GM18507 (cell line): ENCODE measurements at regions not wholly inside any gene's neighbourhood (a gene's known extent, or its start where the extent isn't known, plus 50 kb on each side); places are given as distances from the start of the nearest gene placed in this dataset.

Experiments
- DNase-seq: peaks from one replicate; pipeline ENCODE4 v3.0.0; 2011; ENCODE audit warnings: low read depth; ENCODE audit not compliant: insufficient read length; ENCODE audit errors: extremely low spot score
- FAIRE-seq: peaks from 2 replicates; lab custom pipeline; 2011; peaks lifted over from hg19 to GRCh38; lab: Jason Lieb, UNC

DNA sequence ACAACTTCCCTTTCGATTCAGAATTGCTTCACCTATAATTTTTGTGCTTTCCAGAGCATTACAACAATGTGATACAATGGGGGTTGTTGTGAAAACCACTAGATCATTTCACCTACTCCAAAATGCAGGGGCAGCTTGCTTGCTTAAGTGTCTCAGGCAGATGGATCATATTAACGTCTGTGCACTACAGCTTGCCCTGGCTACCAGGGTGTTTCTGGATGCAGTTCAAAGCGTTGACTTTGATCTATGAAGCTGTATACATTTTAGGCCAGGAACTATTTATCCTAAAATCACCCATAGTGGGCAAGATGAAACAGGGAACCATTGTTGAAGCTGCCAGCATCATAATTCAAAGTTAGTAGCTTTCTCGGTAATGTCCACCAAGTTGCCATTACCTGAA is 339.5 kb upstream of the HSF2 start:
- FAIRE-seq, result no peak
- no peak for DNase-seq

DNA sequence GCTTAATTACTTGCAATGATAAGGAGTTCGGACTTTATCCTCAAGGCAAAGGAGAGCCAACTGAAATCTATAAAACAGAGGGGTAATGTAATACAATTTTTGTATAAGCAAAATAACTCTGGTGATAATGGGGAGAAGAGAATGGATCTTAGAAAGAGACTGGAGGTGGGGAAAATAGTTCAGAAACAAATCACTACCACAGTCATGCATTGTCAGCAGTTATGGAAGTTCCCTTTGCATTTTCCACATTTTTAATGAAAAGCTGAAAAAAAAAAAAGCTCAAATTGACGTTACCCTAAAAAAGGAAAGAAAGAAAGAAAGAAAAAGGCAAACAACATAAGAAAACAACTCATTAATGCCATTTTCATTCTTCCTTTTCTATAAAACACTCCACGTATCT is 337.6 kb upstream of the HSF2 start:
- DNase-seq (no peak), FAIRE-seq (no peak)

DNA sequence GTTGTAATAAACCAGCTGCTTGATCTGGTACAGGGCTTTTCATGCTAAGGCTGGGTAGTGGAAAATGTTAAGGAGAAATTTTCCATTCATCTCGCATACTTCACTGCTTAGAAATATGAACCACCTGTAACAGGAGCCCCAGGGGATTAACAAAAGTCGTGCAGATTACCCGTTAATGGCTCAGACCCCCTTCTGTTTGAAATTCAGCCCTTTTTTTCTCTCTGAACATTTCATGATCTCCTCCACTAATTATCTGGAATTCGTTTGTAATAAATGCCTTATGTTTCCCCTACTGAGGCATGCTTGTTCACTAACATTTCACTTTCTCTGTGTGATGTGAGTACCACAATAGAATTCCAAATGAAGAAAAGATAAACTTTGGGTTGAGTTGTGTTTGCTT is 336.4 kb upstream of the HSF2 start:
- no peak for DNase-seq
- no peak for FAIRE-seq

DNA sequence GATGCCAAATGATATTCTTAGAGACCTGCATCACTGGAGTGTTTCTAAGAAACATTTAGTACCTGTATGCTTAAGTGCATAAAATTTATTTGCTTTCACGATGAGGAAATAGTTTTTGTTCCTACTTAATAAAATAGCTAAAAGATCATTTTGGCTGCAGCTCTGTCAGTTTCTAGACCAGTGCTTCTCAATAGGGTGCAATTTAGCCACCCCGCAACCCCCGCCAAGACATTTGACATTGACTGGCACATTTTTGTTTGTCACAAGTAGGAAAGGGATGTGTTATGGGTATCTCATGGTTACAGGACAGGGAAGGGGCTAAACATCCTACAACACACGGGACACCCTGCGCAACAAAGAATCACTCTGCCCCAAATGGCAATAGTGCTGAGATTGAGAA is 335.7 kb upstream of the HSF2 start:
- no peak for FAIRE-seq

DNA sequence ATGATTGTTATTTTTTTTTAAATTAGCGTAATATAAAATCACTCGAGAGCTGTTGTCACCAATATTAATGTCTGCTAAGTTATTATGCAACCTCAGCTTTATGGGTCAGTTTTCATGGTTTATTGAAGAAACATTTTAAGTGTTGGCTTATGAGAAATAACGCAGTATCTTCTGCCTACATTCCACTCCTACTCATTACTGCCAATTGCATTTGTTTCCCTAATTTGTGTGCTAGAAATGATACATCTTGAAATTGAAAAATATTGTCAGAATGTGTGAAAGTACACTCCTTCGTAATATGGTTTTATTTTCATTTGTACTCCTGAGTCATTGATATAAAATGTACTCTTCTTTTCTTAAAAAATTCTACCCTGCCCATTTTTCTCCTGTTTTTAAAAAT is 333.3 kb upstream of the HSF2 start:
- FAIRE-seq (no peak), DNase-seq (no peak)

More for the DNA sequence above, 335.7 kb upstream of the HSF2 start:
- DNase-seq, result no peak

DNA sequence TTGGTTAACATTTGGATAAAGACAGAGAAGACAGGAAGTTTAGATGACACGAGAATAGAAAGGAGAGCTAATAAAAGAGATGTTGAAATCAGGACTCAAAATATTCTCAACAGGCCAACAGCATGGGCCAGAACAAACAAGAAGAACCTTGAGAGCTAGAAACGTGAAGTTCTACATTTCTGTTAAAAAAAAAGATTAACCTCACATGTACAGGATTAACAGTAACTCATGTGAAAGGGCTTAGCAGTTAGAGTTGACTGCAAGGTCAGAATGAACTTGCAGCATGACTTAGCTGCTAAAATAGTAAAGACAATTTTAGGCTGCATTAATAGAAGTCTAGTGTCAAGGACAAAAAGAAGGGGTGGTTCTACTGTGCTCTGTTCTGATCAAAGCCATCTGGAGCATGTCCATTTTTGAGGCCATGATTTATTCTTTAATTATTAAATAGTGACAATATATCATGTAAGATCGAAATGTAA is 331.1 kb upstream of the HSF2 start:
- no peak for FAIRE-seq
- no peak for DNase-seq

DNA sequence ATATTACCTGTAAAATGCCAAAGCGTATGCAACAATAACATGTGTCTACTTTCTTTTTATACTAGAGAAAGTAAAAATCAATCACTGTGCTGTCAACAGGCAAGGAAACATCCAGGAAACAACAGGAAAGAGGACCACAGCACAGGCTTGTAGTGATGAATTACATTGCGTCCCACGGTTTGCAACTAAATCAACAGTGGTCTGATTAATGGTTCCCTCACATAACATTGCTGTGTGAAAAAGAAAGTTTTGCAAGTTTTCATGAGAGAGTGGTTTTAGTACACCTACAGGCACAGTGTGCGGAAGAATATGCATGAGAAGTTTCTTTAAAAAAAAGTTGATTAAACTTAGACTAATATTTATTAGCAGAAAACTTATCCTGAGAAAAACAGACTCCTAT is 329.5 kb upstream of the HSF2 start:
- DNase-seq, result no peak
- FAIRE-seq, result no peak

DNA sequence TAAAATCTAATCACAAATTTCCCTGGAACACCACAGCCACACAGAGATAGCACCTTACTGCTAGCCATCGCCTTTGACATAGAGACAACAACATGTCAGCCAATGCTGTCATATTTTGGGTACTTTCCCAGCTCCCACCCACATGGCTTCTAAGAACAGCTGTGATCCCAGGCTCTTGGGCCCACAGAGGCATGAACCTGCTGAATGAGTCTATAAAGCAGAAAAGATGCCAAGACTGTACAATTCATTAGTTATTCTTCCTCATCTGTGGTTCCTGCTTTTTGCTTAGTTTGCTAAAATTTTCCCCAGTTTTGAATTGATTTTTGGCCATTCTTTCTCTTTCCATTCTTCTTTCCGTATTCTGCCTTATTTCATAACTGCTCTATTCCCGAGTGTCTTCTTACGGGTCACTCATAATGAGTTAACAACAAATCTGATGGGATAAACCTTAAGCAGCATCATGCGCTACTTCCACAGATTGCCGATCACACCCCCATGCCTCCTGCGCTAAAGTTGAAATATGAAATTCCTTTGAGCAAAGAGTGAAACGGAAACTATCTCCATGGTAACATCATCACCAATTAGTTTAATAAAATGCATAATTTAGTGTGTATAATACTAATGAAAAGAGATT is 327.3 kb upstream of the HSF2 start:
- no peak for DNase-seq
- no peak for FAIRE-seq

DNA sequence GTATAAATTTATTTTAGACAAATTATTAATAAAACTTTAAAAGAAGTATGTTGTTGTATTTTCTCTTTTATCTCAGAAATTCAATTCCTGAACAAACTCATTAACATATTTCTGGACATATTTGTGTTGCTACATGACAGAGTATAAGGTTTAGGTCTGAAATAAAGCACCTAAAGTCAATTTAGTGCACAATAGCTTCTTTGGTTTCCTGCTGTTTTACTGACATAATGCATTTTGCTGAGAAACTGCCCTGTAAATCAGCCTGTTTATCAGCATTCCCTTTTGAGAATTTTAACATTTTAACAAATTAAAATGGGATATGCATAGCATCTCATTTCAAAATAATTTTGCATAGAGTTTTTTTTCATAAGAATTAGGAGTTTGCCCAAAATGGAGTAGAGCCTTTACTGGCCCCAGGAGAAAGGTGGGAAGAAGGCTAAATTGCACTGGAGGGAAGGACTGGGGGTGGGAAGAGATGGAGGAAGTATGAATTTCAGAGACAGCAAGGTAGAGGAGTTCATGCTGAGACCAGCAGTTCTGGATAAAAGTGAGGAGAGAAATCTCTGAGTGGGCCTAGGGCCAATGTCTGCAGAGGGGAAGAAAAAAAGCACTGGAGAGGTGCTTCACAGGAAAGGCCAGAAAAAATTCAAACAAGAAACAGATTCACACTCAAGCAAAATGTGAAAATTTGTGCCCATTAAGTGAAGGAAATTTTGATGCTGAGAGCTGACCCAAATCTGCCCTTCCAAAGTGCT is 324.2 kb upstream of the HSF2 start:
- DNase-seq, result no peak
- FAIRE-seq, result no peak

DNA sequence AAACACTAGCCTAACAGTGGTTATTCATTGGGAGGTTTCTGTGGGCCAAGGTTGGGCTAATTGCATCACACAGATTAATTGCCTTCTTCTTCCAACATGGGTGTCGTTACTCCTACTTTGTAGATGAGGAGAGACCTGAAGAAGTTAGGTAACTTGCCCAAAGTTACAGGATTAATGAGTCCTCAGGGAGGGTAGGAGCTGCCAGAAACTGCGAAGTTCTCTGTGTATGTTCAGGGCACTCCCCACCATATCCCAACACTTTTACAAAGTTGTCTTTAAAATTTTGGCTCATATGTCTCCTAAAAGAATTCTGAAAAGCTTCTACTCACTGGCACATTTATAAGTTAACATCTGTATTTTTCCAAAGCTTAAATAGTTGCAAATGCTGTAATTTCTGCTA is 323.5 kb upstream of the HSF2 start:
- FAIRE-seq (no peak), DNase-seq (no peak)

DNA sequence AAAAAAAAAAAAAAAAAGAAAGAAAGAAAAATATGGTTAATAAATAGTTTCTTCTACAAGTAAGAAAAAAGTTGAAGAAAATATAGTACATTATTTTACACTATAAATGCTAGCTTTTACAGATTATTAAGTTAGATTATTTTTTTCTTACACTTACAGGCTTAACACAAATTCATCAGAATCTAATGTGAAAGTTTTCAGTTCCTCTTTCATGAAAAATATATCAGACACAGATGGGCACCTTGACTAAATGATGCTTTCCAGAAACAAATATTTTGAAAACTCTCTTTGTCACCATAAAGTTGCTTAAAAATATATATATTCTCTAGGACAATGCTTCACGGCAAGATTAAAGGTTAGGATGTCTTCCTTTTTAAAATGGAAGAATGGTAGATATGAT is 321.8 kb upstream of the HSF2 start:
- DNase-seq, result no peak
- FAIRE-seq, result no peak

DNA sequence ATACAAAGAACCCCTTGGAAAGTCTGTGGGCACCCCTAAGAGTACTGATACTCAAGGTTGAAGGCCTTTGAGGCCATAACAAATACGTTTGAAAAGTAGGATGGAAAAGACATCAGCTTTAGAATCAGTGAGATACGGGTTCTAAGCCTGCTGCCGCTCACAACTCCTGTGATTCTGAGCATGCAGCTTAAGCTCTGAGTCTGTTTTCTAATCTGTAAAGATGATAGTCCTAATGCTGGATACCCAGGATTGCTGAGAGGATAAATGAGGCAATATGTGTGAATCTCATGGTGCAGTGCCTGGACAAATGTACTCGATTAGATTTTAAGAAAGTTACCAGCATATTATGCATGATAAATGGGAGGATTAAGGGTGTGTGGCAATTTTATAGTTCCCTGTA is 321.0 kb upstream of the HSF2 start:
- FAIRE-seq, result no peak
- no peak for DNase-seq

DNA sequence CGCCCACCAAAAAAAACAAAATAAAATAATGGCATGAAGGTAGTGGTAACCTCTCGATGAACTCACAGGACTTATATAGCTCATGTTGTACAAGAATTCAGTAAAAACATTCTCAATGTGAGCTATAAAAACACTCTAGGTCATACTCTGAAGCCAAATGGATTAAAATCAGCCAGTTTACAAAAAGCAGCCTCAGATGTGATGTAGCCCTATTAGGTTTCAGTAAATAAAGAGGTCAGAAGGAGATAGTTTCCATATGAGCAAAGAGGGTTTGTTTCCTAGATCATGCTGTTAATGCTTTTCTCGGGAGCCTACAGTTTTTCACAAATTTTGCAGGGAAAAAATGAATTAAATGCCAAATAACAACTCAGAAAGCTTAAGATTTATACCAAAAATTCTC is 319.5 kb upstream of the HSF2 start:
- no peak for FAIRE-seq
- DNase-seq, result no peak

DNA sequence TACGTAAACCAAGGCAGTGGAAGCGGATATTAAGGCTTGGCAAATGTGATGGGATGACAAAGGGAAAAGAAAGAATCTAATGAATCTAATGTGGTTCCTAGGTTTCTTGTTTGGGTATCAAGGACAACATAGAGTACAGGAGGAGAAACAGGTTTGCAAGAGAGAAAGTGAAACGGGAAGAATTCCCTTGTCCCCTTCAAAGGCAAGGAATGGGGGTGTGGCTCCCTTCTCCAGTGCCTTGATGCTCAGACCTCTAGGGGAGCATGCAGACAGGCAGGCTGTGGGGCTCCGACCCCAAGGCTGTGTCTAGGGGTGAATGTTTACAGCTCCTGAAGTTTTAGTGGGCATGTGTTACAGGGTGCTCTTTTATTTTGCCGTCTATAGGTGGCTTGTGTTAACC is 317.5 kb upstream of the HSF2 start:
- FAIRE-seq, result no peak
- no peak for DNase-seq

DNA sequence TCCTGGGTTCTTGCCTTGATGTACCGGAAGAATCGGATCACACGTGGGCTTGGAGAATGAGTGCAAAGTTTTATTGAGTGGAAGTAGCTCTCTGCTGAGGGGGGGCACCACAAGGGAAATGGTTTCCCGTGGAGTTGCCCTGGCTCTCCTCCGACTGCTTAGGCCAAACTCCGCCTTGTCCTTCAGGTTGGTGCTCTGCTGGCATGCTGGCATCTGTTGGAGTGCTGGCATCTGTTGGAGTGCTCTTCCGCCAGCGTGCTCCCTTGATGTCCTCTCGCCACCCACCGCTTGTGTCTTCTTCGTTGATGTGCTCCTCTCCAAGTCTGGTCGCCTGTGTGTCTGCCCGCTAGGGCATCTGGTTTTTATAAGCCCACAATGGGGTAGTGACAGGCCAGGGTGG is 317.1 kb upstream of the HSF2 start:
- FAIRE-seq, result no peak
- DNase-seq, result no peak

DNA sequence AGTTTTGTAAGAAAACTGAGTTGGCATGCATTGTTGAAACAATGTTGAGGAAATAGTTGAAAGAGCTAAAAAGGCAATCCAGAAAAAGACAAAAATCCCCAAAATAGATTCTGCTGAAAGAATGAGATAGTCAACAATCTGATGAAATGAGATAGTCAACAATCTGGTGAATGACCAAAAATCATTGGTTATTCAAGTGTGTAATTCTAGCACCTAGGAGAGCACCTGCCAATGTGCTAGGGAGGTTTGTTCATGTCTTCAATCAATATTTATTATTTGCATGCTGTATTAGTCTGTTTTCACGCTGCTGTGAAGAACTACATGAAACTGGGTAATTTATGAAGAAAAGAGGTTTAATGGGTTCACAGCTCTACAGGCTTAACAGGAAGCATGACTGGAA is 307.1 kb upstream of the HSF2 start:
- DNase-seq (no peak), FAIRE-seq (no peak)

DNA sequence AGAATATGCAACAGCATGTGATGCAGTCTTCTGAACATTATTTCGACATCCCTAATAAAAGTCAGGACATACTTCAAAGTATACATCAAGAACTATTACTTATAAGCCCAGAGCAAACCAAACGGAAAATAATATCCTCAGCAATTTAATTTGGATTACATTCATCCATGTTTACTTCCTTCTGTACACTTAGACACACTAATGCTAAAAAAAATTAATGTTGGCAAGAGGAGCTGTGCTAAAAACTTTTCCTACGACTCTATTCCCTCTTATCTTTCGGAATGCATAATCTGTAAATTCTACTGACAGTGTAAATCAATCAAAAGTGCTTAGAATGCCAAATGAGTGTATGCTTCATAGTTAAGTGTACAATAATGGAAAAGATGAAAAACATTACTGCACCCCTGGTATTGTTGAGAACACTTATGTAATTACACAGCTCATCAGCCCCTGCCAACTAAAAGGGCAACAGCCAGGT is 301.2 kb upstream of the HSF2 start:
- DNase-seq (no peak), FAIRE-seq (no peak)

DNA sequence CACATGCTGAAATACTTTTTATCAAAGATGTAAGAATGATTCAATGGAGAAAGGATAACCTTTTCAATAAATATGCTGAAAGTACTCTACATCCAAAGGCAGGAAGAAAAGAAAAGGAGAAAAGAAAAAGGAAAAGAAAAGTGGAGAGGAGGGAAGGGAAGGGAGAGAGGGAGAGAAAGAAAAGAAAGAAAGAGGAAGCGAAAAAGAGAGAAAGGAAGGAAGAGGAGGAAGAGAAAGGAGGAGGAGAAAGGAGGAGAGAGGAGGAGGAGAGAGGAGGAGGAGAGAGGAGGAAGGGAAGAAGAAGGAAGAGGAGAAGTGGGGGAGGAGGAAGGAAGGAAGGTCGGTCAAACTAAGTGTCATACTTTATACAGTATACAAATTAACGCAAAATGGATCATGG is 297.4 kb upstream of the HSF2 start:
- DNase-seq (no peak), FAIRE-seq (no peak)

DNA sequence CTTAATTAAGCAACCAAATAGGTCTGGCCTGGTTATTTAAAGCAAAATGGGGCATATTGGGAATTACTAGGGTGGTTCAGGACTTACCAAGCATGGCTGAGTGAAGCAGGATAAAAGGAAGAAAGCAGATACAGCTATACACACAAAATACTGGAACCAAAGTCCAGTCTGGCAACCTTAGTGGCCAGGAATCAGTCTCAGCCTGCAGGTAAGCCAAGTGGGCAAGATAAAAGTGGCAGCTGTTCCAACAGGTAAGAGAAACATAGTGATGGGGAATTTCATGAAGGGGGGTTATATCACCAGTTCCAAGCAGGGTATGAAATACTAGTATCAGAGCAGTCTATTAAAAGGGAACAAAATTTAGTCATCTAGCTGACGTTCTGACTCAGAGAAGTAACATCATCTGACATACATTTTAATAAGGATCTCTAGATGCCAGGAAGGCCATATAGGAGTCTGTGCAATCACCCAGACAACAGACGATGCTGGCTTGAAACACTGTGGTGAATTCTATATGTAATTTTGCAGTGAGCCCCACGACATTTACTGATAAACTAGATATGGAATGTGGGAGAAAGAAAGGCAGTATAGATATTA is 292.1 kb upstream of the HSF2 start:
- FAIRE-seq, result no peak

DNA sequence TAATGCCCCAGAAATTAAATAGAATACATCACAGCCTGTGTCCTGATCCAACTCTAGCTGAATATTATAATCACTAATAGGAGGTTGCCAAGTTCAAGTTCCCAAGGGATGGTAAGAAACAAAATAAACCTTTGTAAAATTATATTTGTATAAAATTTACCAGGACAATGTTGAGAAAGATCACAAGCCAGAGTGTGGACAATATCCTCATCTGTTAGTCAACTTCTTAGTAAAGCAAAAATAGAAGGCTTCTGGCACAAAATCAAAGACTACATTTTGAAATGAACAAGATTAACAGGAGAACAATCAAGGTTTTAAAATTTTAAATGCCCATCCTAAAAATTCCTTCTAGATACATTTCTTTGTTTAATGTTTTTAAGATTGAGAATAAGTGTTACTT is 290.4 kb upstream of the HSF2 start:
- no peak for FAIRE-seq

More for the DNA sequence above, 292.1 kb upstream of the HSF2 start:
- no peak for DNase-seq

DNA sequence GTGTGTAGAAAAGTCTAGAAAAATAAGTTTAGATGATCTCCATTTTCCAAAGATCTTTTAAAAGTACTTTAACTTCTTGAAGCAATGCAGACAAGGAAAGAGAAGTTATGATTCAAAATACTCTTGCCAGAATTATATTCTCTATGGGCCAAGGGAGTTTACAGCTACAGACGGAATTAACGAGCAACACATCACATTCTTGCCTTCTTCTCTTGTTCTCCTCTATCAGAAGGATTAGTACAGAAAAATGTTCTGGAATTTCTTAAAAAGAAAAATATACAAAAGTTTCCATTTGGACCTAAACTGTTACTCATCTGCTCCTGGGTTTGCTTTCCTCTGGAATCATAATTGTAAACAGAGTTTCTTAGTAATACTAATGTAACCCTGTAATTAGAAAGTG is 284.7 kb upstream of the HSF2 start:
- FAIRE-seq, result no peak
- no peak for DNase-seq

More for the DNA sequence above, 290.4 kb upstream of the HSF2 start:
- no peak for DNase-seq
